Mammary epithelial cell (primary cell): ENCODE measurements at regions not wholly inside any gene's neighbourhood (a gene's known extent, or its start where the extent isn't known, plus 50 kb on each side); places are given as distances from the start of the nearest gene placed in this dataset.

Experiments used
- EZH2 ChIP-seq: IDR thresholded peaks from 2 replicates; pipeline ENCODE4 v1.6.1; 2012; ENCODE audit warnings: low read length, inconsistent platforms, borderline replicate concordance
- TF ChIP-seq, protein P1 (sequence below), 2 donors: IDR thresholded peaks in 1 of 2; conservative IDR thresholded peaks in 1 of 2; 2 replicates each; pipeline ENCODE4 v1.5.1; 2011 to 2012; ENCODE audit warnings: inconsistent platforms in 2 of 2, low read length in 2 of 2, mild to moderate bottlenecking in 2 of 2, control low read depth in 1 of 2, low read depth in 1 of 2; ENCODE audit not compliant: insufficient read depth in 1 of 2; ENCODE audit errors: extremely low read depth in 1 of 2

DNA sequence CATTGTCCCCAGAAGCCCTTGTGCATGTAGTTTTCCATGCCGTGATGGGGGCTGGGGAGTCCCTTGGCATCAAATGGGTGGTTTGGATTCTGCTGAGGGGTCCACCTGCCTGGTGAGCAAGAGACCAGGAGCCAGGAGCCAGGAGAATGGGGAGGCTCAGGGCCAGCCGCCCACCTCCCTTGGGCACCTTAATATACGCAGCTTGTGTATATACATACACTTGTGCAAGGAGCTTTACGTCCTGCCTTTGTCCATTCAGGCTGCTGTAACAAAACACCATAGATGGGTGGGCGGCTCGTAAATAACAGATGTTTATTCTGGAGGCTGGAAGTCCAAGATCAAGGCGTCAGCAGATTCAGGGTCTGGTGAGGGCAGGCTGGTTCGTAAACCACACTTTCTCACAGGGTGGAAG lies 62.5 kb downstream of the SMIM38 start:
- TF ChIP-seq, protein P1, sequence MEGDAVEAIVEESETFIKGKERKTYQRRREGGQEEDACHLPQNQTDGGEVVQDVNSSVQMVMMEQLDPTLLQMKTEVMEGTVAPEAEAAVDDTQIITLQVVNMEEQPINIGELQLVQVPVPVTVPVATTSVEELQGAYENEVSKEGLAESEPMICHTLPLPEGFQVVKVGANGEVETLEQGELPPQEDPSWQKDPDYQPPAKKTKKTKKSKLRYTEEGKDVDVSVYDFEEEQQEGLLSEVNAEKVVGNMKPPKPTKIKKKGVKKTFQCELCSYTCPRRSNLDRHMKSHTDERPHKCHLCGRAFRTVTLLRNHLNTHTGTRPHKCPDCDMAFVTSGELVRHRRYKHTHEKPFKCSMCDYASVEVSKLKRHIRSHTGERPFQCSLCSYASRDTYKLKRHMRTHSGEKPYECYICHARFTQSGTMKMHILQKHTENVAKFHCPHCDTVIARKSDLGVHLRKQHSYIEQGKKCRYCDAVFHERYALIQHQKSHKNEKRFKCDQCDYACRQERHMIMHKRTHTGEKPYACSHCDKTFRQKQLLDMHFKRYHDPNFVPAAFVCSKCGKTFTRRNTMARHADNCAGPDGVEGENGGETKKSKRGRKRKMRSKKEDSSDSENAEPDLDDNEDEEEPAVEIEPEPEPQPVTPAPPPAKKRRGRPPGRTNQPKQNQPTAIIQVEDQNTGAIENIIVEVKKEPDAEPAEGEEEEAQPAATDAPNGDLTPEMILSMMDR (conservative IDR thresholded peaks at IDR 0.05 in 1 of 2, IDR thresholded peaks at IDR 0.05 in 1 of 2; ENCODE audit: extremely low read depth in 1 of 2, insufficient read depth in 1 of 2, low read depth in 1 of 2, low read length in 2 of 2): no peak
- no peak for TF ChIP-seq EZH2
